ENCODE measurements at regions not wholly inside any gene's neighbourhood (a gene's known extent, or its start where the extent isn't known, plus 50 kb on each side); places are given as distances from the start of the nearest gene placed in this dataset.

GRCh38 chr5:93165559-93165958 lies 415.5 kb downstream of the NR2F1-AS1 start:
- DNase-seq (ENCODE audit: low spot score) (no peak), FAIRE-seq (no peak)

DNA sequence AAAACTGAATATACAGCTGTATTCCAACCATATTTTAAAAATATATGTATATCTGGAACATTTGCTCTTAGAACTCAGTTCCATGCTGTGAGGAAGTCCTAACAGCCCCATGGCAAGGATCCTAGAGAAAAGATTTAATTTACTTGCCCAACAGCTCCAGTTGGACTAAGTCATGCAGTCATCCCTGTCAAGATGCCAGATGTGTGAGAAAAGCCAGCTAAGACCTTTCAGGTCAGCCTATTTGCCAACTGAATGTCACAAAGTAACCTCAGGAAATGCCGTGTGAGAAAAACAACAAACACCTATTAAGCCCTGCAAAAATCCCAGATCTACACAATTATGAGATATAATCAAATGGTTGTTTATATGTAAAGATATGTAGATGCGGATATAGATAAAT lies 416.3 kb downstream of the NR2F1-AS1 start:
- FAIRE-seq = no peak

DNA sequence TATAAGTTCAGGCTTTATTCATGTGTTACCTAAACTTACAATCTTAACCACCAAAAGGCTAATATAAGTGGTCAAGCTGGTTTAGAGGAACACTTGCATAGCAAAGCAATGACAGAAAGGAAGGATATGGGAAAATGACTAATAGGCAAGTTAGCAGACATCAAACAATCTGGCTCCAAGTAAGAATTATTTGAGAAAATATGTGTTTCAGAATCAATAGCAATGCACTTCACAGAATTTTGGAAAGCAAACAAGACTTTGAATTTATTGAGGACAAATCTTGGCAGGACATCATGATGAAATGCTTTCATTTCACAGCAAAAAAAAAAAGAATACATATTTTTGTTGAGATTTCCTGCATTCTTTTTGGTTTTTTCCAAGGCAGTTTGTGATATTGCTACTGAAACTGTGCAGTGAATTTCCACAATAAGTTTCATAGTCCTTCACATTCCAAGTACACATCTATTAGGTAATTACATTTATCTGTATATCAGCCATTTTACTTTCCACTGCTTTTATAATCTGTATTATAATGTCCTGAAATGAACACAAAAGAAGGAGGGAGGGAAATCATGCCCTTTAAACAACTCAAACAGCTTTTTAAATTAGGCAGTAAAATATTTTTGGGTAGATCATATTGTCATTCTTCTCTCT lies 417.9 kb downstream of the NR2F1-AS1 start:
- peak; percentile 75 for FAIRE-seq
- peak; percentile 45 for DNase-seq (ENCODE audit: low spot score)

More for the DNA sequence above, 416.3 kb downstream of the NR2F1-AS1 start:
- DNase-seq (ENCODE audit: low spot score) = peak; percentile 30

GRCh38 chr5:93161661-93162654 lies 419.1 kb downstream of the NR2F1-AS1 start:
- DNase-seq (ENCODE audit: low spot score) (no peak), FAIRE-seq (no peak)

GRCh38 chr5:93158841-93159240 lies 422.2 kb downstream of the NR2F1-AS1 start:
- DNase-seq (ENCODE audit: low spot score) (no peak), FAIRE-seq (no peak)

DNA sequence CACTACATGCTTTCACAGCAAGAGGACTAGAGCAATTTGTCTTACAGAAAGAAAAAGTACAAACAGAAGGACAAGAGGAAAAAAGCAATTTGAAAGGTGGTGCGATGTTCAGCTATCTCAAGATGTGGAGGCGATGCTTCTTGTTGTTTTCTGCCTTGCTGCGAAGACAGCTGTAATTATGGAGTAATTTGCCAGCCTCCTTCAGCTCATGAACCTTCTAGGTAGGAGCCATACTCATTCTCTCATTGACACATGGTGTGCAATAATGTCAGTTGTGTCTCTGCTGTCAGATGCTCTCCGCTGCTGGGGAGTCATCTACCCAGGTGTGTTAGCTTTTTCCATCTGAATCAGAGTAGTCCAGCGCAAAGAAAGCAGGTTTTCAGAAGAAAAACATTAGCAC lies 424.5 kb downstream of the NR2F1-AS1 start:
- FAIRE-seq (no peak), DNase-seq (ENCODE audit: low spot score) (no peak)

DNA sequence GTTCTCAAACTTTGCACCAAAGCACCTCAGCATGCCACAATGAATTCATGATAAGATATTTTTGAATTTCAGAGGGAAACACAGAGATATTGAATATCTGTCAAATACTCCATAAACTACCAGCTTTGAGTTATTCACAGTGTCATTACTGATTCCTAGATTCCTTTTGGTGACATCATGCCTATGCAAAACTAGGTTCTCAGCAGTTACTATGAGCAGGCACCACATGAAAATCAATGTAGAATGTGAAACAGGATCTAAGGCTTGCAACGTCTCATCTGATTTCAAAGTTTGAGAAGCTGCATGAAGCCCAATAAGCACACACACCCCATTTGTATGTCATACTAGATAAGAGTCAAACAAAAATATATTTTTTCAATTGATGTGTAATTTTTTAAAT lies 426.5 kb downstream of the NR2F1-AS1 start:
- FAIRE-seq = no peak
- no peak for DNase-seq (ENCODE audit: low spot score)

DNA sequence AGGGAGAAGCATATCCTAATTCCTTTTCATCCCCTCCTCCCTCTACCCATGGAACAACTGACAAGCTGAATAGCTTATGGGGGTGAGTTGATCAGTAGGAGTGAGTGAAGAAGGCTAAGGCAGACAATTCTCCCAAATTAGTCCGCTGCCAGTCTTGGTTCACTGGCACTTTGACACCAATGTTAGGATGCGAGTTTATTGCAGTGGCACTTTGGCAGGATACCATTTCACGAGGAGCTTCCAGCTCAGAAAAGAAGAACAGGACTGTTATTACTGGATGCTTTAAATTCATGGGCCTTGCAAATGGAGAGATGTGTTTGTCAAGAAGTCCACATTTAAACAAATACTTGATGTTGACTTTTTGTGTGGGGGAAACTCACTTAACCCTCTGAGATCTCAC lies 427.6 kb downstream of the NR2F1-AS1 start:
- no peak for FAIRE-seq
- DNase-seq (ENCODE audit: low spot score) = no peak

- FAIRE-seq (no peak), DNase-seq (ENCODE audit: low spot score) (no peak)
These were observed 429.1 kb downstream of the NR2F1-AS1 start for GRCh38 chr5:93151896-93152295.

GRCh38 chr5:93151121-93151520 lies 429.9 kb downstream of the NR2F1-AS1 start:
- DNase-seq (ENCODE audit: low spot score) (no peak), FAIRE-seq (no peak)

DNA sequence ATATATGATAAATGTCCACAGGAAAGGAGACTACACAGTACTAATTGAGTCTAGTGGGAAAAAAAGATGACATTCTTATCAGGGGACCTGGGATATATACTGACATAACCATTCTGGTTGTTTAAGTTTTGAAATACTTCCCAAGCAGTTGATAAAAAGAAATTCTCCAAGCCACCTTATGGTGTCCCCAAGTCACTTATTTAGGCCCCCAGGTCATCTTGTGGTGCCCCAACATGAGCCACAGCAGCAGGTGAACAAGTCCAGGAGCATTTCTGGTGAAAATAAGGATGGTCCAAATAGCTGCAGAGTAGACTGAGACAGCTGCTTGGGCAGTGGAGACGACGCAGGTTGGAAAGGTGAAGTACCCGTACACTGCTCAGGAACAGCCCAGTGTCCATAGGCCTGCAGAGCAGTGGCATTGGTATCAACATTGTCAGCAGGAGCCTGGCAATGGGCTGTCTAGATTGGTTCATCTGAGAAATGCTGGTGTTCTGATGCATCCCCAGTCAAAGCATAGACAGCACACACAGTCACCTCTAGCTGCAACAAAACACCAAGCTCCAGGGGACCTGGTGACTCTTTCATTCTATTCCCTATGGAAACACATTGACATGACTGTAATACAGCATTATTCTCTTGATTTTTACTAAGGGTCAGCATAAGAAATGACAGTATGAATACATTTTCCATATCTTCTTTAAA lies 430.6 kb downstream of the NR2F1-AS1 start:
- no peak for FAIRE-seq
- DNase-seq (ENCODE audit: low spot score) = no peak

DNA sequence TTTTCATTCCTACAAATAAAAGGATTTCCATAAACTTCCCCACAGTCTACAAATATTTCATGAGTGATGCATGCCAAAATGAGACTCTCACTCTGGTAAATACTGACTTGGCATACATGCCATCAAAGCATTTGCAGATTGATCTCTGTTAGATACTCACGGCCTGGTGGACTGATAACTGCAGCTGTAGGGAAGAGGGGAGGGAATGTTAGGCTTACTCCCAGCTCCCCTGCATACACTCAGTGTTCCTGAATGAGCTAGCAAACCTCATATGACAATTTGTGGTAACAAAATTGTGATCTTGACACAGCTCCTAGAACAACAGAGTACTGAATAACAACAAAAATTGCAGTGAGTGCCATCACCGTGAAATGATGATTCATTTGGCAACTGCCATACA lies 435.3 kb downstream of the NR2F1-AS1 start:
- DNase-seq (ENCODE audit: low spot score) (no peak), FAIRE-seq (no peak)

DNA sequence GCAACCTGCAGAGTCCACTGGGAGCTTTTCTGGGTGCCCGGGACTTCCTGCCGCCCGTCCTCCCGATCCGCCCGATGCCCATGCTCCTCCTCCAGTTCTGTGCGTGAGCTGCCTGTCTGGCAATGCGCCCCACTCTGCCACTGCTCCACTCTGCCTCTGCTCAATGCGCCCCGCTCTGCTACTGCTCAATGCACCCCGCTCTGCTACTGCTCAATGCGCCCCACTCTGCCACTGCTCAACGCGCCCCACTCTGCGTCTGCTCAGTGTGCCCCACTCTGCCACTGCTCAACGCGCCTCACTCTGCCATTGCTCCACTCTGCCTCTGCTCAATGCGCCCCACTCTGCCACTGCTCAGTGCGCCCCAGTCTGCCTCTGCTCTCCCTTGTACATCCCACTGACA lies 436.0 kb downstream of the NR2F1-AS1 start:
- FAIRE-seq = no peak
- DNase-seq (ENCODE audit: low spot score) = no peak

GRCh38 chr5:93141969-93142368 lies 439.1 kb downstream of the NR2F1-AS1 start:
- FAIRE-seq = no peak
- DNase-seq (ENCODE audit: low spot score) = no peak

DNA sequence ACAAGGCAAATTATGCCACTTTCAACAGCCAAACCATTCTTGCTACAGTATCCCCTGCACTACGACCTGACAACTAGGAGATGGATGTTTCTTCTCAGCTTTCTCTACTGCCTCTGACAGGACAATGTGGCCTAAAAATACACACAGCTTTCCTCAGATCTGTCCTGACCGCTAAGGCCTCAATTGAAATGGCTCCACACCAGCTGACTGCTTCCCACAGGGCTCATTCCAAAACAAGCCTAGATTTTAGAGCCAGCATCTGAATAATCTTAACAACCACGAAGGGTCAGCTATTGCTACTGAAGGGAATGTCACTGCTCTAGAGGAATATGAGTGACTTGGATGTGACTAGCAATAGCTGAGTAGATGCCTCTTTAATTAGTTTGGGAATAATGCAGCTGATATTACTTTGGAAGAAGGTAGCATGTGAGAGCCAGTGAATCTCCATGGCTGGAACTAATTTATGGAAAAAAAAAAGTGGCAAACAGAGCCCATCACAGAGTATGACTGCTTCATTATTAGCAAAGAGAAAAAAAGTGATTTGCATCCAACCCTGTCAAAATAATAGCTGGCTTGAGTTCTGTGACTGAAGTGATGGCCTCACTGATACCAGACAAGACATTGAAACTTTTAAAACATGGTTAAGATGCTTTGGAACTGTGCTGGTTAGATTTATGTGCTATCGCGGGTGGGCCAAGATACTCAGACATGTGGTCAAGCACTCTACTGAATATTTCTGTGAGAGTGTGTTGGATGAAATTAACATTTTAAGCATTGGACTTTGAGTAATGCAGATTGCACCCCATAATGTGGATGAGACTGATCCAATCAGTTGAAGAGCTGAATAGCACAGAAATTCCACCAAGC lies 450.2 kb downstream of the NR2F1-AS1 start:
- no peak for DNase-seq (ENCODE audit: low spot score)
- no peak for FAIRE-seq

- DNase-seq (ENCODE audit: low spot score) (no peak), FAIRE-seq (no peak)
These were observed 454.4 kb downstream of the NR2F1-AS1 start for GRCh38 chr5:93126634-93127033.

DNA sequence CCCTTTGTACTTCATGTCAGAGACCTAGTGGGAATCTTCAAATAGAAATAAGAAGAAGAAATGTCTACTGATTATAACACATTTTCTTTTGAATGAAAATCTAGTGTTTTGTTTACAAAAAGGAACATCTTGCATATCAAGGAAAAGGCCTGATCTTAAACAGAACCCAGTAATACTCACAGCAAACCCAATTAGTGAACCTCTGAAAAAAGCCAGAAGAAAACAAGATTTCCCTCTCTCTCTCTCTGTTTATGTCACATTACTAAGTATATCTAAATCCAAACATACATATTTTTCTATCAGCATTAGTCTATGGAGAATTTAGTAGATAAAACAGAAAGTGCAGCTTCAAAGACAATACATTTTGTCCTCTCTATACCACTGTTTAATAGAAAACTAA lies 457.9 kb downstream of the NR2F1-AS1 start:
- FAIRE-seq = no peak
- DNase-seq (ENCODE audit: low spot score) = no peak

DNA sequence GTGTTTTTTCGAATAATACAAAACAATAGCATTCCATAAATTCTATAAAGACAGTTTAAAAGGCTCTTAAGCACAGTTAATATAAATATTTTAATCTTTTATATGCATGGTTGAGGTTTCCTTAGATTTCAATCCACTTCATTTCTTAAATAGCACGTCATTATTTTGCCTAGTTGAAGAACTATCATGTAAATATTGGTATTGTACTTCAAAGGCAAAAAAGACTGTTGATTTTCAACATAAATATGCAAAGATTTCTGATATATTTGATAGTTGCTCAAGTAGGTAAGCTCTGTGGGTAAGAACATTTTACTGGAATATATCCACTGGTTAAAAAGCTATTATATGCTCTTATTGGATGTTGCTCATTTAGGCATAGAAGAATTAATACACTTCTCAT lies 458.6 kb downstream of the NR2F1-AS1 start:
- DNase-seq (ENCODE audit: low spot score) (no peak), FAIRE-seq (no peak)

DNA sequence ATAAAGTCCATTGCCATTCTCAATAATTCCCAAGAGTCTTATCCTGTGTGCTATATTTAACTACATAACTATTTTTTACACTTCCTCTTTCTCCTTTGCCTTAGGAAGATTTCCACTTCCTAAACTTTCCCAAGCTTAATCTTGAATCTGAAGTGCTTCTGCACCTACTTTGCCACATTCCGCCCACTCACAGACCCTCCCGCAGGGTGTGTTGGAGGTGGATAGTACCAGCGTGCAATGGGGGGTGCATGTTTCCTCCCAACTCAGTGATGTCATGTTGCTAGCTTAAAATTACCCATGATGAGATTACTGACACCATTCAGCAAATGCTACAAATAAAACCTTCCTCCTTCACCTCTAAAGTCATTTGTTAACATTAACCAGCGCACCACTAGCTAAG lies 460.2 kb downstream of the NR2F1-AS1 start:
- DNase-seq (ENCODE audit: low spot score) (no peak), FAIRE-seq (no peak)

- DNase-seq (ENCODE audit: low spot score) = no peak
- FAIRE-seq = no peak
These were observed 461.0 kb downstream of the NR2F1-AS1 start for GRCh38 chr5:93120051-93120450.

All from RCC 7860 (cell line).